NB4 (cell line): ENCODE measurements at regions not wholly inside any gene's neighbourhood (a gene's known extent, or its start where the extent isn't known, plus 50 kb on each side); places are given as distances from the start of the nearest gene placed in this dataset.
"Not testable (repeated sequence)": the region's sequence is repeated elsewhere in the genome, so short reads cannot be mapped to it uniquely, and the experiment has no call there.

Experiments used
- DNase-seq: peaks from one replicate; pipeline ENCODE4 v3.0.0; 2010; ENCODE audit warnings: low read depth
- H3K4me3 ChIP-seq: one replicate; pipeline ENCODE4 v1.5.1; 2011; ENCODE audit warnings: mild to moderate bottlenecking, low read depth, low read length, moderate library complexity
- MYC ChIP-seq: IDR thresholded peaks from 2 replicates; pipeline ENCODE4 v1.6.1; 2011; ENCODE audit warnings: low read depth, low read length
- POLR2A ChIP-seq: IDR thresholded peaks from 2 replicates; pipeline ENCODE4 v1.6.1; 2011; ENCODE audit warnings: mild to moderate bottlenecking; ENCODE audit not compliant: insufficient read length; ENCODE audit errors: extremely low read depth
- TF ChIP-seq, protein P1 (sequence below): IDR thresholded peaks from one replicate; pipeline ENCODE4 v1.5.1; 2012; ENCODE audit warnings: low read depth, low read length
- TF ChIP-seq, protein P2 (sequence below): IDR thresholded peaks from 2 replicates; pipeline ENCODE4 v1.6.1; 2011; ENCODE audit warnings: low read depth, low read length

DNA sequence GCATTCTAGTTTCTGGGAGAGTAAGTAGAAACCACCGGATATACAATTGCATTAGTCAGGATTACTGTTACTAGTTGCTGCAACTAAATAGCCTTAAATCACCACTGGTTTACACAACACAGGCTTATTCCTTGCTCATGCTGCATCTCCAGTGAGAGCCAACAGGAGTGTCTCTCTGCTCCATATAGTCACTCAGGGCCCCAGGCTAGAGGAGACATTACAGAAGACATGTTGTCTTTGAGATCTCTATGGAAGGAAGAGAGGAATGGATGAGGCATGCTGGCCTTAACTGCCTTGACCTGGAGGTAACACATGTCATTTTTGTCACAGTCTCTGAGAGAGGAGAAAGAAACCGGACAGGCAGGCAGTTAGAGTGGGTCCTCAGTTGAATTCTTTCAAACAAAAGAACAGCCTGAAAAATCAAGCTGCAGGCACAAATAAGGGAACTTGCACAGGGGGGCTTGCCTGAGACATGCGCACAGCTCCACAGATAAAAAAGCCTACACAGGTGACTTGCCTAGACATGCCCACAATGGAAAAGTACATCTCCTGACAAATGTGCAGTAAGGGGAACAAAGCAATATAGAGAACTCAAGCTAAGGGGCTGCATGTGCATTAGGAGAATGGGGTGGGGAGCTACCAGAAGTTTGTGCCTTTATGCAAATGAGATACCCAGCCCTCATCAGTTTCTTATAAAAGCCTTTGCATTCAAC, 348.0 kb downstream of the TYW1 start:
- H3K4me3 ChIP-seq, result no peak overlapping the region
- TF ChIP-seq, protein P1, sequence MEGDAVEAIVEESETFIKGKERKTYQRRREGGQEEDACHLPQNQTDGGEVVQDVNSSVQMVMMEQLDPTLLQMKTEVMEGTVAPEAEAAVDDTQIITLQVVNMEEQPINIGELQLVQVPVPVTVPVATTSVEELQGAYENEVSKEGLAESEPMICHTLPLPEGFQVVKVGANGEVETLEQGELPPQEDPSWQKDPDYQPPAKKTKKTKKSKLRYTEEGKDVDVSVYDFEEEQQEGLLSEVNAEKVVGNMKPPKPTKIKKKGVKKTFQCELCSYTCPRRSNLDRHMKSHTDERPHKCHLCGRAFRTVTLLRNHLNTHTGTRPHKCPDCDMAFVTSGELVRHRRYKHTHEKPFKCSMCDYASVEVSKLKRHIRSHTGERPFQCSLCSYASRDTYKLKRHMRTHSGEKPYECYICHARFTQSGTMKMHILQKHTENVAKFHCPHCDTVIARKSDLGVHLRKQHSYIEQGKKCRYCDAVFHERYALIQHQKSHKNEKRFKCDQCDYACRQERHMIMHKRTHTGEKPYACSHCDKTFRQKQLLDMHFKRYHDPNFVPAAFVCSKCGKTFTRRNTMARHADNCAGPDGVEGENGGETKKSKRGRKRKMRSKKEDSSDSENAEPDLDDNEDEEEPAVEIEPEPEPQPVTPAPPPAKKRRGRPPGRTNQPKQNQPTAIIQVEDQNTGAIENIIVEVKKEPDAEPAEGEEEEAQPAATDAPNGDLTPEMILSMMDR, result no peak
- TF ChIP-seq, protein P2, sequence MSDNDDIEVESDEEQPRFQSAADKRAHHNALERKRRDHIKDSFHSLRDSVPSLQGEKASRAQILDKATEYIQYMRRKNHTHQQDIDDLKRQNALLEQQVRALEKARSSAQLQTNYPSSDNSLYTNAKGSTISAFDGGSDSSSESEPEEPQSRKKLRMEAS, result no peak
- TF ChIP-seq MYC, result no peak
- TF ChIP-seq POLR2A, result no peak
- no peak for DNase-seq

DNA sequence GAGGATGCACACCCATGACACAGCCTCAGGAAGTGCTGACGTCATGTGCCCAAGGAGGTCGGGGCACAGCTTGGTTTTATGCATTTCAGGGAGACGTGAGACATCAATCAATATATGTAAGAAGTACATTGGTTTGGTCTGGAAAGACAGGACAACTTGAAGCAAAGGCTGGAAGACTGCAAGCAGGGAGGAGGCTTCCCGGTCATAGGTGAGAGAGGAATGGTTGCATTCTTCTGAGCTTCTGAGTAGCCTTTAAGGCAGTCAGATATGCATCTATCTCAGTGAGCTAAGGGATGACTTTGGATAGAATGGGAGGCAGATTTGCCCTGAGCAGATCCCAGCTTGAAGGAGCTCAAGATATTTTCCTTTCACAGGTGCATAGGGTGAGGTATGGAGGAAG, 349.5 kb downstream of the TYW1 start:
- no peak for DNase-seq
- TF ChIP-seq MYC (no peak), POLR2A (no peak)
- TF ChIP-seq, protein P2, result no peak
- TF ChIP-seq, protein P1, result no peak
- H3K4me3 ChIP-seq, result no peak overlapping the region

DNA sequence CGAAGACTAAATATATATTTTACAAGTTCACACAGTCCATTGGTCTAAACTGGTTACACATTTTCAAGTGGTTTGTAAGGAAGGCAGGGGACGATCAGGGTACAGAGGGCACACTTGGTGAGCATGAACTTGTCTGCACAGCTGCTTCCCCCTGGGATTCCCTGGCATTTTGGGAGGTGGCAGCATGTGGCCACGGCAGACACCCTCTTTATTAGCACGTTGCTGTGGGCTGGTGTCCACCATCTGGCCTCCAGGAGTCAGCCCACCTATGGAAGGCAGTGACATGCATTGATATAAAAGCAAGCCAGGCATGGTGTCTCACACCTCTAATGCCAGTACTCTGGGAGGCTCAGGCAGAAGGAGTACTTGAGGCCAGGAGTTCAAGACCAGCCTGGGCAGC, 350.2 kb downstream of the TYW1 start:
- TF ChIP-seq, protein P1, result no peak
- TF ChIP-seq, protein P2, result no peak
- TF ChIP-seq POLR2A, result no peak
- TF ChIP-seq MYC, result no peak
- no peak for DNase-seq
- H3K4me3 ChIP-seq, result no peak overlapping the region

DNA sequence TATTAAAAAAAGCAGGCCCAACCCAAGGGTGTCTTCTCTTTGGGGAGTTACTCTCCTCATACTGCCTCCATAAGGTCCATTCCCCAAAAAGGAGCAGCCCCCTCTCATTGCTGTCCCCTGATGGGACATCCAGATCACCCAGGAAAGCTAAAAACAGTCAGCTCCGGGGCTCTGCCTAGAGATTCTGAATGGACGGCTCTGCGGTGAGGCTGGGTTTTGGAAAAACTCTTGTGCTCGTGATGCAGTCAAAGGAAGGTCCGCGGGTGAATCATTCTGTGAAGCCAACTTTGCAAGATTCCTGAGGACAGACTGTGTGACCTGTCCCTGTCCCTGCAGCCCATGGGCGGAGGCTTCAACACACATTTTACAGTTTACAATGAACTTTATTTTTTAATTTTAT, 351.5 kb downstream of the TYW1 start:
- no peak for DNase-seq
- H3K4me3 ChIP-seq, result no peak overlapping the region
- TF ChIP-seq POLR2A (no peak), MYC (no peak)
- TF ChIP-seq, protein P2, result no peak
- TF ChIP-seq, protein P1, result no peak

DNA sequence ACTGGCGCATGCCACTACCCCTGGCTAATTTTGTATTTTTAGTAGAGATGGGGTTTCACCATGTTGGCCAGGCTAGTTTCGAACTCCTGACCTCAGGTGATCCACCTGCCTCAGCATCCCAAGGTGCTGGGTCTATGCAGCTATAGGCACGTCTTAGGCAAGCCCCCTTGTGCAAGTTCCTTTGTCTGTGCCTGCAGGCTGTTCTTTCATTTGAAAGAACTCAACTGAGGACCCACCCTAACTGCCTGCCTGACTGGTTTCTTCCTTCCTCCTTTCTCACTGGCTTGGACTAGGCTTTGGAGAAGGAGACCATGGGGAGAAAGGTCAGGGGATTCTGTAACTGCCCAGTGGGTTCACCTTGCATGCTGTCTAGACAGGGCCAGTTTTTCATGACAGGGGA, 361.0 kb downstream of the TYW1 start:
- DNase-seq, H3K4me3 ChIP-seq: not testable (repeated sequence)

DNA sequence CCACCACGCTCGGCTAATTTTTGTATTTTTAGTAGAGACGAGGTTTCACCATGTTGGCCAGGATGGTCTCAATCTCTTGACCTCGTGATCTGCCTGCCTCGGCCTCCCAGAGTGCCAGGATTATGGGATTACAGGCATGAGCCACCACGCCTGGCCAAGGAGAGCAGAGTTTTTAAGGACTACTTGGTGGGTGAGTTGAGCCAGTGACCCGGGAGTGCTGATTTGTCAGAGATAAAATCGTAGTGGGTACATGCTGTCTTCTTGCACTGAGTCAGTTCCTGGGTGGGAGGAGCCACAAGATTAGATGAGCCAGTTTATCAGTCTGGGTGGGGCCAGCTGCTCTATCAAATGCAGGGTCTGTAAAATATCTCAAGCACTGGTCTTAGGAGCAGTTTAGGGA, 361.7 kb downstream of the TYW1 start:
- H3K4me3 ChIP-seq, result not testable (repeated sequence)
- DNase-seq, result peak; percentile 33

DNA sequence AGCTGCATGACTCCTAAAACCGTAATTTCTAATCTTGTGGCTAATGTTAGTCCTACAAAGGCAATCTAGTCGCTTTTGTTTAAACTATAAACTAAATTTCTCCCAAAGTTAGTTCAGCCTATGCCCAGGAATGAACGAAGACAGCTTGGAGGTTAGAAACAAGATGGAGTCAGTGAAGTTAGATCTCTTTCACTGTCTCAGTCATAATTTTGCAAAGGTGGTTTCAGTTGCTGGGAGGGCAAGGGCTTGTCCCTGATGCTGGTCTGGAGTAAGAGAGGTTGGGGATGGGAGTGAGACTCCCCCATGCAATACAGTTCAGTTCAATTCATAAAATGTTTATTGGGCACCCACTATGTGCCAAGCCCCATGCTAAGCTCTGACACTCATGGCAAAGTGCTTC, 362.1 kb downstream of the TYW1 start:
- DNase-seq, result not testable (repeated sequence)

More for the DNA sequence above, 362.1 kb downstream of the TYW1 start:
- not testable (repeated sequence) for H3K4me3 ChIP-seq
